GM18498 (cell line): ENCODE measurements at regions not wholly inside any gene's neighbourhood (a gene's known extent, or its start where the extent isn't known, plus 50 kb on each side); places are given as distances from the start of the nearest gene placed in this dataset.
"Not testable (repeated sequence)": the region's sequence is repeated elsewhere in the genome, so short reads cannot be mapped to it uniquely, and the experiment has no call there.

ENCODE experiments used
- ATAC-seq: cut with Tn5 transposase; IDR thresholded peaks from one replicate; pipeline ENCODE4 v1.9.1; 2021; ENCODE audit warnings: mild to moderate bottlenecking, moderate library complexity; ENCODE audit not compliant: unreplicated experiment

- no peak for ATAC-seq
Measured at GRCh38 chr16:59373632-59374031, 639.5 kb upstream of the GOT2 start.

- no peak for ATAC-seq
Measured at GRCh38 chr16:59370717-59371116, 636.6 kb upstream of the GOT2 start.

GRCh38 chr16:59369523-59369922, 635.4 kb upstream of the GOT2 start:
- no peak for ATAC-seq

- no peak for ATAC-seq
Measured at GRCh38 chr16:59368586-59368985, 634.5 kb upstream of the GOT2 start.

- ATAC-seq, result no peak
Measured at GRCh38 chr16:59356709-59357108, 622.6 kb upstream of the GOT2 start.

GRCh38 chr16:59356144-59356543, 622.0 kb upstream of the GOT2 start:
- no peak for ATAC-seq

GRCh38 chr16:59355704-59356103, 621.6 kb upstream of the GOT2 start:
- no peak for ATAC-seq

- ATAC-seq, result no peak
Measured at GRCh38 chr16:59351305-59351903, 617.3 kb upstream of the GOT2 start.

GRCh38 chr16:59350670-59351069, 616.6 kb upstream of the GOT2 start:
- ATAC-seq, result no peak

- no peak for ATAC-seq
Measured at GRCh38 chr16:59342669-59343068, 608.6 kb upstream of the GOT2 start.

GRCh38 chr16:59341368-59341767, 607.3 kb upstream of the GOT2 start:
- ATAC-seq, result no peak

- ATAC-seq, result no peak
Measured at GRCh38 chr16:59339871-59340270, 605.8 kb upstream of the GOT2 start.

- ATAC-seq, result no peak
Measured at GRCh38 chr16:59336136-59336695, 602.1 kb upstream of the GOT2 start.

GRCh38 chr16:59331708-59332107, 597.6 kb upstream of the GOT2 start:
- not testable (repeated sequence) for ATAC-seq

- ATAC-seq, result no peak
Measured at GRCh38 chr16:59330019-59330670, 596.0 kb upstream of the GOT2 start.

- ATAC-seq, result no peak
Measured at GRCh38 chr16:59328961-59329360, 594.8 kb upstream of the GOT2 start.

GRCh38 chr16:59327894-59328293, 593.8 kb upstream of the GOT2 start:
- no peak for ATAC-seq

- ATAC-seq, result no peak
Measured at GRCh38 chr16:59326955-59327354, 592.8 kb upstream of the GOT2 start.

- ATAC-seq, result no peak
Measured at GRCh38 chr16:59324462-59324861, 590.3 kb upstream of the GOT2 start.

GRCh38 chr16:59320657-59321056, 586.5 kb upstream of the GOT2 start:
- no peak for ATAC-seq

GRCh38 chr16:59319871-59320270, 585.8 kb upstream of the GOT2 start:
- no peak for ATAC-seq

GRCh38 chr16:59305850-59306249, 571.7 kb upstream of the GOT2 start:
- ATAC-seq, result no peak

GRCh38 chr16:59296888-59297287, 562.8 kb upstream of the GOT2 start:
- no peak for ATAC-seq
